Globus pallidus (tissue), 1 donor: ENCODE measurements at regions not wholly inside any gene's neighbourhood (a gene's known extent, or its start where the extent isn't known, plus 50 kb on each side); places are given as distances from the start of the nearest gene placed in this dataset.

ENCODE experiments used
- DNase-seq: peaks from one replicate; pipeline ENCODE4 v3.0.0-alpha.2; 2015; ENCODE audit warnings: low spot score

DNA sequence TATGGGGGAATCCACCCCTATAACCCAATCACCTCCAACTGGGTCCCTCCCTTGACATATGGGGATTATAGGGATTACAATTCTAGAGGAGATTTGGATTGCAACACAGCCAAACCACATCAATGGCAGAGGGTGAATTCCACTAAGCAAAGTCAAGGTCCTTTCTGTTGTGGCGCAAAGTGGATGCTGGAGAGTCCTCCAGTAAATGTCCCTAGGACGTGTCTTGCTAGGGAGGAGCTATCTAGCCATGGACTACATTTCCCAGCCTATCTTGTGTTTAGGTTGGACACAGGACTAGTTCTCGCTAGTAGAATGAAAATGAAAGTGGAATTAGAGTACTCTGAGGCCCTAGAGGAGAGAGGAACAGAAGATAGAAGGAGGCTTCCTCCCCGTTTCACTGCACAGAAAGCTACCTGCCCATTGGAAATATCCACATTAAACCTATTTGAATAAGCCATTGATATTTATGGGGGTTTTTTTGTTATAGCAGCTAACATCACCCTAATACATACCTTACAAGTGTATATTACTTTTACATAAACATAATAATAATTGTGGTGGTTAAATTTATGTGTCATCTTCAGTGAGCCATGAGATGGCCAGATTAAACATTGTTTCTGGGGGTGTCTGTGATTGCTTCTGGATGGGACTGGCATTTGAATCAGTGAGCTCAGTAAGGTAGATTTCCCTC lies 56.7 kb upstream of the ERCC4 start:
- no peak for DNase-seq

DNA sequence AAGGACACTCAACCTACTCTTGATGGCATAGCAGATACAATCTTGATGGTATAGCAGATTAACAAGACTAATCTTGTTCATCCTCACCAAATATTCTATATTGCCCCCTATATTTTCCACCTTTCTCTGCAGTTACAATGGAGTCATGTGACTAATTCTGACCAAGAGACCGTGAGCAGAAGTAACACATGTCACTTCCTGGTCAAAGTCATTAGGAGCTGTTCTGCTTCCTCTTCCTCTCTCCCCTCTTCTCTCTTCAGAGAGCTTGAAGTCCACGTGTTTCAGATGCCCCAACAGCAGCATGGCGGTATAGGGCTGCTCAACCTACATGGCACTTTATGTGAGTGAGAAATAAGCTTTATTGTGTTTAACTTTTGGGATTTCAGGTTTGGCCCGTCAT lies 55.3 kb upstream of the ERCC4 start:
- DNase-seq = no peak

DNA sequence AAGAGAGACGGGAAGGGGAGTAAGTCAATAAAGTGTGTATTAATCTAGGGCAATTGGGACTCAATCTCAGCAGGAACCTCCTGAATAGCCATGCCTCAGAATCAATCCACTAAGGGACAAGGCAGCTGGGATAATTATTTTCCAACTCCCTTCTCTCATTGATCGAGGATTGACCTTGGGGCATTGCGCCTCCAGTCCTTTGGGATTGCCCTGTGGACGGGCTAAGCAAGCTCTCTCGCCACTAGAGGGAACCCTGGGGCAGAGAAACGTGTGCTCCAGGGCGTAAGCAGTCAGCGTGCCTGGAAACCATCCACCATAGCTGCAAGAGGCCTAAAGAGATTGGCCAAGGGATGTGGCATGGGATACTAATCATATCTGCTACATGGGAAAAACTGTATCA lies 53.9 kb upstream of the ERCC4 start:
- peak; percentile 37 for DNase-seq
